Glutamatergic neuron (in vitro differentiated cells): ENCODE measurements at regions not wholly inside any gene's neighbourhood (a gene's known extent, or its start where the extent isn't known, plus 50 kb on each side); places are given as distances from the start of the nearest gene placed in this dataset.

ENCODE experiments used
- DNase-seq: peaks from one replicate; pipeline ENCODE4 v3.0.0; 2022
- H3K27ac Mint-ChIP-seq: one replicate; pipeline ENCODE4 v1.8.0; 2020; ENCODE audit warnings: mild to moderate bottlenecking, mixed read lengths, inconsistent platforms; ENCODE audit not compliant: unreplicated experiment
- H3K27me3 Mint-ChIP-seq: one replicate; pipeline ENCODE4 v1.8.0; 2020; ENCODE audit warnings: mild to moderate bottlenecking, moderate library complexity, mixed read lengths, inconsistent platforms; ENCODE audit not compliant: unreplicated experiment
- H3K36me3 Mint-ChIP-seq: one replicate; pipeline ENCODE4 v1.8.0; 2020; ENCODE audit warnings: mild to moderate bottlenecking, mixed read lengths, inconsistent platforms; ENCODE audit not compliant: unreplicated experiment
- H3K4me1 Mint-ChIP-seq: one replicate; pipeline ENCODE4 v1.8.0; 2020; ENCODE audit warnings: mild to moderate bottlenecking, low read depth, mixed read lengths, inconsistent platforms; ENCODE audit not compliant: unreplicated experiment
- H3K4me3 Mint-ChIP-seq: one replicate; pipeline ENCODE4 v1.8.0; 2020; ENCODE audit warnings: mild to moderate bottlenecking, mixed read lengths, inconsistent platforms; ENCODE audit not compliant: unreplicated experiment
- H3K9me3 Mint-ChIP-seq: one replicate; pipeline ENCODE4 v1.8.0; 2020; ENCODE audit warnings: mild to moderate bottlenecking, moderate library complexity, mixed read lengths, inconsistent platforms; ENCODE audit not compliant: unreplicated experiment
- CTCF ChIP-seq: fragments of 200-600 bp; sonication (generic); IDR thresholded peaks from one replicate; pipeline ENCODE4 v1.5.0; 2021; ENCODE audit not compliant: partially characterized antibody, unreplicated experiment

GRCh38 chr6:18555750-18556149, 168.6 kb downstream of the RNF144B start:
- H3K27ac Mint-ChIP-seq: no peak overlapping the region
- H3K4me3 Mint-ChIP-seq: no peak overlapping the region
- peaks cover 2% of the 10 kb centered on the region for H3K27me3 Mint-ChIP-seq
- H3K36me3 Mint-ChIP-seq: no peaks in the 10 kb centered on the region
- DNase-seq: no peak
- no peaks in the 10 kb centered on the region for H3K4me1 Mint-ChIP-seq
- TF ChIP-seq CTCF: no peak
- peaks cover 2% of the 10 kb centered on the region for H3K9me3 Mint-ChIP-seq

GRCh38 chr6:18561037-18561750, 174.0 kb downstream of the RNF144B start:
- Mint-ChIP-seq H3K4me3 (no peak overlapping the region), H3K36me3 (no peaks in the 10 kb centered on the region), H3K9me3 (no peaks in the 10 kb centered on the region), H3K27me3 (peaks cover 2% of the 10 kb centered on the region), H3K27ac (no peak overlapping the region), H3K4me1 (no peaks in the 10 kb centered on the region)
- no peak for TF ChIP-seq CTCF
- DNase-seq: no peak

GRCh38 chr6:18562726-18563125, 175.6 kb downstream of the RNF144B start:
- Mint-ChIP-seq H3K4me1 (no peaks in the 10 kb centered on the region), H3K4me3 (no peak overlapping the region), H3K36me3 (no peaks in the 10 kb centered on the region), H3K27ac (no peak overlapping the region), H3K9me3 (no peaks in the 10 kb centered on the region), H3K27me3 (peaks cover under 1% of the 10 kb centered on the region)
- DNase-seq: no peak
- no peak for TF ChIP-seq CTCF

GRCh38 chr6:18564775-18565174, 177.6 kb downstream of the RNF144B start:
- Mint-ChIP-seq H3K27me3 (no peaks in the 10 kb centered on the region), H3K27ac (no peak overlapping the region), H3K36me3 (no peaks in the 10 kb centered on the region), H3K4me3 (no peak overlapping the region), H3K9me3 (peaks cover 2% of the 10 kb centered on the region), H3K4me1 (no peaks in the 10 kb centered on the region)
- TF ChIP-seq CTCF: no peak
- DNase-seq: no peak

- H3K9me3 Mint-ChIP-seq: peaks cover 2% of the 10 kb centered on the region
- no peak for TF ChIP-seq CTCF
- H3K27me3 Mint-ChIP-seq: no peaks in the 10 kb centered on the region
- no peaks in the 10 kb centered on the region for H3K36me3 Mint-ChIP-seq
- DNase-seq: no peak
- no peak overlapping the region for H3K4me3 Mint-ChIP-seq
- no peaks in the 10 kb centered on the region for H3K4me1 Mint-ChIP-seq
- H3K27ac Mint-ChIP-seq: no peak overlapping the region
These were observed 178.1 kb downstream of the RNF144B start for GRCh38 chr6:18565231-18565630.
